IMR-90 (cell line): ENCODE measurements at regions not wholly inside any gene's neighbourhood (a gene's known extent, or its start where the extent isn't known, plus 50 kb on each side); places are given as distances from the start of the nearest gene placed in this dataset.

Experiments used
- ATAC-seq: fragments of 200-7000 bp; cut with Tn5 transposase; 2 replicates; pipeline ENCODE4 v1.9.1; 2020; ENCODE audit warnings: low read depth, mild to moderate bottlenecking, moderate library complexity
- BruUV-seq: library from RNA; stranded (reverse); fragments of 400-500 nt; replicated peaks from 2 replicates; lab custom pipeline; 2021; lab: Mats Ljungman, UMichigan
- CTCF ChIA-PET: fragments of 300-600 bp; formaldehyde crosslinking; extraction: SDS; loops from one replicate; lab custom pipeline; 2021; ENCODE audit warnings: antibody characterized with exemption; lab: Yijun Ruan, JAX
- POLR2A ChIA-PET: fragments of 300-600 bp; sonication (Branson Sonifier 250); formaldehyde crosslinking; loops from one replicate; lab custom pipeline; 2022; ENCODE audit warnings: antibody characterized with exemption; ENCODE audit not compliant: unreplicated experiment; lab: Charles Lee
- DNase-seq: peaks from one replicate; pipeline ENCODE4 v3.0.0; 2013
- H2AFZ ChIP-seq: replicated peaks from 2 replicates; pipeline ENCODE3; 2013; ENCODE audit warnings: low read length, mild to moderate bottlenecking; ENCODE audit not compliant: poor library complexity
- H2AK5ac ChIP-seq: 2 replicates; pipeline ENCODE4 v1.6.1; 2013; ENCODE audit warnings: low read depth, low read length, inconsistent platforms
- H2AK9ac ChIP-seq: replicated peaks from 2 replicates; pipeline ENCODE3; 2013; ENCODE audit warnings: mild to moderate bottlenecking, low read depth, low read length, moderate library complexity; ENCODE audit not compliant: poor library complexity
- H2BK120ac ChIP-seq: 2 replicates; pipeline ENCODE4 v1.6.1; 2013; ENCODE audit warnings: low read depth, low read length, inconsistent platforms
- H2BK15ac ChIP-seq: 3 replicates; pipeline ENCODE4 v1.6.1; 2013; ENCODE audit warnings: low read depth, low read length, inconsistent platforms
- H2BK20ac ChIP-seq: 2 replicates; pipeline ENCODE4 v1.6.1; 2013; ENCODE audit warnings: low read depth, mild to moderate bottlenecking, inconsistent platforms, low read length, moderate library complexity
- H2BK5ac ChIP-seq: 2 replicates; pipeline ENCODE4 v1.6.1; 2013; ENCODE audit warnings: mild to moderate bottlenecking, low read depth, low read length, inconsistent platforms; ENCODE audit not compliant: poor library complexity, severe bottlenecking
- H3K14ac ChIP-seq: replicated peaks from 2 replicates; pipeline ENCODE4 v1.6.1; 2013; ENCODE audit warnings: low read depth, low read length, inconsistent platforms
- H3K18ac ChIP-seq: 2 replicates; pipeline ENCODE4 v1.6.1; 2013; ENCODE audit warnings: low read depth, low read length, control low read depth
- H3K23ac ChIP-seq: 2 replicates; pipeline ENCODE4 v1.6.1; 2013; ENCODE audit warnings: low read depth, low read length, inconsistent platforms
- H3K27ac ChIP-seq: 2 replicates; pipeline ENCODE4 v1.5.1; 2013; ENCODE audit warnings: mild to moderate bottlenecking, control low read depth, low read length; ENCODE audit not compliant: insufficient read depth
- H3K27me3 ChIP-seq: 2 replicates; pipeline ENCODE4 v1.6.1; 2013; ENCODE audit warnings: low read length; ENCODE audit not compliant: control insufficient read depth, insufficient read depth
- H3K36me3 ChIP-seq: 2 replicates; pipeline ENCODE4 v1.6.1; 2013; ENCODE audit warnings: low read length, mixed read lengths; ENCODE audit not compliant: control insufficient read depth, insufficient read depth
- H3K4ac ChIP-seq: 2 replicates; pipeline ENCODE4 v1.6.1; 2013; ENCODE audit warnings: low read depth, low read length, inconsistent platforms
- H3K4me1 ChIP-seq: 2 replicates; pipeline ENCODE4 v1.6.1; 2013; ENCODE audit warnings: low read length, mixed read lengths; ENCODE audit not compliant: control insufficient read depth, insufficient read depth
- H3K4me2 ChIP-seq: 2 replicates; pipeline ENCODE4 v1.6.1; 2013; ENCODE audit warnings: low read depth, mild to moderate bottlenecking, control low read depth, low read length, moderate library complexity
- H3K4me3 ChIP-seq: 2 replicates; pipeline ENCODE4 v1.5.1; 2013; ENCODE audit warnings: low read depth, mild to moderate bottlenecking, control low read depth, low read length, moderate library complexity; ENCODE audit not compliant: insufficient read depth
- H3K56ac ChIP-seq: 2 replicates; pipeline ENCODE4 v1.6.1; 2013; ENCODE audit warnings: low read length, inconsistent platforms; ENCODE audit not compliant: insufficient read depth; ENCODE audit errors: extremely low read depth
- H3K79me1 ChIP-seq, 2 experiments: 2 replicates each; pipeline ENCODE4 v1.6.1; 2013; ENCODE audit warnings: low read length in 2 of 2, inconsistent platforms in 1 of 2, low read depth in 1 of 2
- H3K9ac ChIP-seq: 2 replicates; pipeline ENCODE4 v1.6.1; 2013; ENCODE audit warnings: low read depth, low read length, control low read depth
- H3K9me1 ChIP-seq: 2 replicates; pipeline ENCODE4 v1.6.1; 2013; ENCODE audit warnings: low read length, inconsistent platforms; ENCODE audit not compliant: insufficient read depth
- H3K9me3 ChIP-seq: 2 replicates; pipeline ENCODE4 v1.6.1; 2013; ENCODE audit warnings: low read length; ENCODE audit not compliant: control insufficient read depth, insufficient read depth
- H4K20me1 ChIP-seq: 2 replicates; pipeline ENCODE4 v1.6.1; 2013; ENCODE audit warnings: low read length, inconsistent platforms; ENCODE audit not compliant: insufficient read depth
- H4K5ac ChIP-seq: 2 replicates; pipeline ENCODE4 v1.6.1; 2013; ENCODE audit warnings: mild to moderate bottlenecking, low read depth, low read length, control low read depth
- H4K8ac ChIP-seq, 2 experiments: 2 replicates each; pipeline ENCODE4 v1.6.1; 2013; ENCODE audit warnings: low read depth in 2 of 2, low read length in 2 of 2, control low read depth in 1 of 2, inconsistent platforms in 1 of 2
- H4K91ac ChIP-seq: 2 replicates; pipeline ENCODE4 v1.6.1; 2013; ENCODE audit warnings: low read depth, low read length, inconsistent platforms; ENCODE audit not compliant: insufficient read depth
- BHLHE40 ChIP-seq: fragments of 150-350 bp; IDR thresholded peaks from 2 replicates; pipeline ENCODE4 v1.6.1; 2016; ENCODE audit warnings: mild to moderate bottlenecking, low read depth, low read length
- CHD1 ChIP-seq: IDR thresholded peaks from 2 replicates; pipeline ENCODE4 v1.6.1; 2012; ENCODE audit warnings: low read depth, low read length, improper control_type of control experiment
- MAFK ChIP-seq: IDR thresholded peaks from 2 replicates; pipeline ENCODE4 v1.6.1; 2012; ENCODE audit warnings: low read depth, low read length, improper control_type of control experiment
- MXI1 ChIP-seq: IDR thresholded peaks from 2 replicates; pipeline ENCODE4 v1.6.1; 2012; ENCODE audit warnings: low read depth, mild to moderate bottlenecking, low read length, moderate library complexity, borderline replicate concordance
- RFX5 ChIP-seq: IDR thresholded peaks from 2 replicates; pipeline ENCODE4 v1.8.0; 2012; ENCODE audit warnings: low read depth, mild to moderate bottlenecking, low read length, moderate library complexity
- SMC3 ChIP-seq: fragments of 150-350 bp; IDR thresholded peaks from 2 replicates; pipeline ENCODE4 v1.6.1; 2016; ENCODE audit warnings: low read depth, mild to moderate bottlenecking, antibody characterized with exemption, low read length, moderate library complexity
- whole genome bisulfite sequencing, 2 experiments: methylation state at CpG; one replicate each; pipeline versions ENCODE4 v1.1.5 to v1.1.7; 2013; ENCODE audit warnings: missing lambda C conversion rate in 2 of 2; ENCODE audit not compliant: insufficient read length in 1 of 2; ENCODE audit errors: extremely low coverage in 2 of 2; 5-methylcytosine and 5-hydroxymethylcytosine counted together
- dilution Hi-C: fragments of 300-500 bp; cut with HindIII; formaldehyde crosslinking; loops from one replicate; pipeline ENCODE4 v1.14.3; 2018; ENCODE audit warnings: low sequenced_read_pairs; ENCODE audit not compliant: unreplicated experiment
- in situ Hi-C: fragments of 300-500 bp; cut with MboI; formaldehyde crosslinking; loops from 3 replicates; pipeline ENCODE4 v1.14.3; 2019; ENCODE audit warnings: low sequenced_read_pairs, inconsistent platforms, mixed read lengths
- intact Hi-C: fragments of 100-400 bp; cut with micrococcal nuclease; formaldehyde crosslinking; loops from 2 replicates; pipeline ENCODE4 v1.10.0; 2022
- TF ChIP-seq, protein P1 (sequence below): fragments of 150-350 bp; IDR thresholded peaks from 2 replicates; pipeline ENCODE4 v1.6.1; 2016; ENCODE audit warnings: low read depth, mild to moderate bottlenecking, low read length, moderate library complexity, borderline replicate concordance
- TF ChIP-seq, protein P2 (sequence below): fragments of 150-350 bp; IDR thresholded peaks from 2 replicates; pipeline ENCODE4 v1.6.1; 2017; ENCODE audit warnings: mild to moderate bottlenecking, antibody characterized with exemption, low read length, low read depth

DNA sequence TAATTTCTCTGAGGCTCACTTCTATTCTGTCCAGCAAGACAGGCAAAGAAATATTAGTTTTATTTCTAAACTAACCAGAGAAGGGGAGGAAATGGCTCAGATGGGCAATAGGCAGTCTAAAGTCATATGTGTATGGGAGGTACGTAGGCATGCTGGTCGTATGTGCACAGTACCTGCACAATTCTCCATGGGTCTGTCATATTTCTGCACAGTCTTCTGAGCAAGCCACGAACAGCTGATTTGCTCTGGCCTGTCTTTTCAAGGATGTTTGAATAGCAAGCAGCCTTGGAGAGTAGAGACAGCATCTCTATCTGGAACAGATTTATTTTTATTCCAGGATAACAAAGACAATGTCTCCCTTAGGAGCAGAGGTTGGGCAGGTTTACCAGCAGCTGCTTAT, 92.1 kb downstream of the SLC25A47 start:
- Histone ChIP-seq H2AK9ac (no peak overlapping the region), H3K4me1 (peaks cover 10% of the 10 kb centered on the region), H4K5ac (no peak overlapping the region), H3K79me1 (peaks cover 7 to 25% of the 10 kb centered on the region in 2 experiments), H3K9ac (no peak overlapping the region), H2BK20ac (no peak overlapping the region), H2AFZ (no peak overlapping the region), H3K27ac (no peak overlapping the region), H3K9me3 (no peaks in the 10 kb centered on the region), H4K20me1 (peaks cover 11% of the 10 kb centered on the region), H2BK15ac (no peak overlapping the region), H3K56ac (no peak overlapping the region), H2BK5ac (no peak overlapping the region), H2BK120ac (no peak overlapping the region), H3K18ac (no peak overlapping the region), H2AK5ac (no peak overlapping the region), H3K36me3 (no peaks in the 10 kb centered on the region), H3K4ac (no peak overlapping the region), H3K9me1 (peaks cover 13% of the 10 kb centered on the region), H3K4me2 (no peak overlapping the region), H3K27me3 (no peaks in the 10 kb centered on the region), H3K14ac (no peak overlapping the region), H3K4me3 (no peak overlapping the region), H4K91ac (no peak overlapping the region), H3K23ac (no peak overlapping the region), H4K8ac (no peak overlapping the region)
- CTCF ChIA-PET = no interaction called here
- TF ChIP-seq SMC3 (no peak), CHD1 (no peak), MAFK (no peak), BHLHE40 (no peak), RFX5 (no peak), MXI1 (no peak)
- TF ChIP-seq, protein P1, sequence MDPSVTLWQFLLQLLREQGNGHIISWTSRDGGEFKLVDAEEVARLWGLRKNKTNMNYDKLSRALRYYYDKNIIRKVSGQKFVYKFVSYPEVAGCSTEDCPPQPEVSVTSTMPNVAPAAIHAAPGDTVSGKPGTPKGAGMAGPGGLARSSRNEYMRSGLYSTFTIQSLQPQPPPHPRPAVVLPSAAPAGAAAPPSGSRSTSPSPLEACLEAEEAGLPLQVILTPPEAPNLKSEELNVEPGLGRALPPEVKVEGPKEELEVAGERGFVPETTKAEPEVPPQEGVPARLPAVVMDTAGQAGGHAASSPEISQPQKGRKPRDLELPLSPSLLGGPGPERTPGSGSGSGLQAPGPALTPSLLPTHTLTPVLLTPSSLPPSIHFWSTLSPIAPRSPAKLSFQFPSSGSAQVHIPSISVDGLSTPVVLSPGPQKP = no peak
- TF ChIP-seq, protein P2, sequence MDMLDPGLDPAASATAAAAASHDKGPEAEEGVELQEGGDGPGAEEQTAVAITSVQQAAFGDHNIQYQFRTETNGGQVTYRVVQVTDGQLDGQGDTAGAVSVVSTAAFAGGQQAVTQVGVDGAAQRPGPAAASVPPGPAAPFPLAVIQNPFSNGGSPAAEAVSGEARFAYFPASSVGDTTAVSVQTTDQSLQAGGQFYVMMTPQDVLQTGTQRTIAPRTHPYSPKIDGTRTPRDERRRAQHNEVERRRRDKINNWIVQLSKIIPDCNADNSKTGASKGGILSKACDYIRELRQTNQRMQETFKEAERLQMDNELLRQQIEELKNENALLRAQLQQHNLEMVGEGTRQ = no peak
- no TSS peak for BruUV-seq
- intact Hi-C loops (no loop called here), in situ Hi-C loops (loop anchor here (10.0 to 25.0 kb wide), 2 partner anchors 230 to 822 kb away; no protein-coding TSS in a partner anchor), dilution Hi-C loops (no loop called here)
- no peak for ATAC-seq
- no peak for DNase-seq
- POLR2A ChIA-PET = no interaction called here
- no CpG with 5 or more reads among the region's 3 CpGs for WGBS, 2 experiments
